WTC11 (cell line): ENCODE measurements at regions not wholly inside any gene's neighbourhood (a gene's known extent, or its start where the extent isn't known, plus 50 kb on each side); places are given as distances from the start of the nearest gene placed in this dataset.

Source experiments
- ATAC-seq: fragments of 200-7000 bp; cut with Tn5 transposase; 2 replicates; pipeline ENCODE4 v1.10.0; 2021; ENCODE audit warnings: mild to moderate bottlenecking, moderate library complexity
- CTCF ChIA-PET: fragments of 300-600 bp; sonication (Branson Sonifier 250); formaldehyde crosslinking; loops from one replicate; lab custom pipeline; 2021; ENCODE audit warnings: antibody characterized with exemption; lab: Charles Lee
- POLR2A ChIA-PET: fragments of 350-600 bp; sonication (Branson Sonifier 250); formaldehyde crosslinking; loops from one replicate; lab custom pipeline; 2021; ENCODE audit warnings: antibody characterized with exemption; lab: Charles Lee
- DNase-seq: peaks from one replicate; pipeline ENCODE4 v3.0.0; 2021; ENCODE audit warnings: low spot score
- H3K27ac Mint-ChIP-seq: 2 replicates; pipeline ENCODE4 v1.8.0; 2021; ENCODE audit warnings: mixed read lengths
- H3K27me3 Mint-ChIP-seq: 2 replicates; pipeline ENCODE4 v1.8.0; 2021; ENCODE audit warnings: low read depth, mild to moderate bottlenecking, moderate library complexity, mixed read lengths
- H3K36me3 Mint-ChIP-seq: 2 replicates; pipeline ENCODE4 v1.8.0; 2021; ENCODE audit warnings: mixed read lengths
- H3K4me1 Mint-ChIP-seq: 2 replicates; pipeline ENCODE4 v1.8.0; 2022; ENCODE audit warnings: mixed read lengths
- H3K4me3 Mint-ChIP-seq: 2 replicates; pipeline ENCODE4 v1.8.0; 2021; ENCODE audit warnings: mild to moderate bottlenecking, moderate library complexity, mixed read lengths
- H3K9me3 Mint-ChIP-seq: 2 replicates; pipeline ENCODE4 v1.8.0; 2021; ENCODE audit warnings: mixed read lengths
- CREB1 ChIP-seq: sonication (generic); formaldehyde crosslinking; IDR thresholded peaks from 2 replicates; pipeline ENCODE4 v1.8.0; 2023; ENCODE audit warnings: mild to moderate bottlenecking, missing genetic modification reagents
- FOXK1 ChIP-seq: sonication (generic); formaldehyde crosslinking; IDR thresholded peaks from 2 replicates; pipeline ENCODE4 v1.8.0; 2022; ENCODE audit warnings: mild to moderate bottlenecking, moderate library complexity, missing genetic modification reagents
- GABPB1 ChIP-seq: sonication (generic); formaldehyde crosslinking; IDR thresholded peaks from 2 replicates; pipeline ENCODE4 v1.8.1; 2023; ENCODE audit warnings: mild to moderate bottlenecking, missing genetic modification reagents
- JUN ChIP-seq: sonication (generic); formaldehyde crosslinking; IDR thresholded peaks from 2 replicates; pipeline ENCODE4 v1.8.0; 2023; ENCODE audit warnings: mild to moderate bottlenecking, missing genetic modification reagents
- MLX ChIP-seq: sonication (generic); formaldehyde crosslinking; IDR thresholded peaks from 2 replicates; pipeline ENCODE4 v1.8.1; 2023; ENCODE audit warnings: mild to moderate bottlenecking, missing genetic modification reagents, moderate library complexity
- RELA ChIP-seq: sonication (generic); formaldehyde crosslinking; IDR thresholded peaks from 2 replicates; pipeline ENCODE4 v1.8.1; 2022; ENCODE audit warnings: missing genetic modification reagents, mild to moderate bottlenecking, borderline replicate concordance
- SMAD3 ChIP-seq: sonication (generic); formaldehyde crosslinking; IDR thresholded peaks from 2 replicates; pipeline ENCODE4 v1.8.0; 2022; ENCODE audit warnings: missing genetic modification reagents, mild to moderate bottlenecking, borderline replicate concordance
- SP1 ChIP-seq: sonication (generic); formaldehyde crosslinking; conservative IDR thresholded peaks from 2 replicates; pipeline ENCODE4 v1.8.1; 2022; ENCODE audit warnings: missing genetic modification reagents
- TEAD1 ChIP-seq: sonication (generic); formaldehyde crosslinking; IDR thresholded peaks from 2 replicates; pipeline ENCODE4 v1.8.0; 2022; ENCODE audit warnings: mild to moderate bottlenecking, missing genetic modification reagents
- TEAD4 ChIP-seq: sonication (generic); formaldehyde crosslinking; IDR thresholded peaks from 2 replicates; pipeline ENCODE4 v1.8.0; 2022; ENCODE audit warnings: mild to moderate bottlenecking, missing genetic modification reagents
- USF2 ChIP-seq: sonication (generic); formaldehyde crosslinking; IDR thresholded peaks from 2 replicates; pipeline ENCODE4 v1.8.1; 2023; ENCODE audit warnings: mild to moderate bottlenecking, missing genetic modification reagents, moderate library complexity
- ZNF219 ChIP-seq: sonication (generic); formaldehyde crosslinking; IDR thresholded peaks from 2 replicates; pipeline ENCODE4 v1.8.0; 2023; ENCODE audit warnings: missing genetic modification reagents, mild to moderate bottlenecking, borderline replicate concordance
- ZNF396 ChIP-seq: fragments of 250-450 bp; sonication (Bioruptor Pico); IDR thresholded peaks from 2 replicates; pipeline ENCODE4 v1.8.0; 2021; ENCODE audit warnings: mild to moderate bottlenecking, moderate library complexity, borderline replicate concordance
- ZNF416 ChIP-seq: fragments of 250-450 bp; sonication (Bioruptor Pico); IDR thresholded peaks from 2 replicates; pipeline ENCODE4 v1.9.0; 2021; ENCODE audit warnings: mild to moderate bottlenecking, inconsistent platforms
- ZSCAN18 ChIP-seq: fragments of 250-450 bp; sonication (Bioruptor Pico); IDR thresholded peaks from 2 replicates; pipeline ENCODE4 v2.1.2; 2022; ENCODE audit warnings: mild to moderate bottlenecking, moderate library complexity
- TF ChIP-seq, protein P1 (sequence below): sonication (generic); formaldehyde crosslinking; IDR thresholded peaks from 2 replicates; pipeline ENCODE4 v1.8.0; 2022; ENCODE audit warnings: missing genetic modification reagents
- TF ChIP-seq, protein P2 (sequence below): fragments of 250-450 bp; sonication (Bioruptor Pico); conservative IDR thresholded peaks from 2 replicates; pipeline ENCODE4 v1.9.0; 2021; ENCODE audit warnings: mild to moderate bottlenecking

- ChIA-PET CTCF (interaction anchor here (0.7 to 1.0 kb wide), 2 partner anchors 124 to 143 kb away, joined by 3 to 4 read pairs; no protein-coding TSS in a partner anchor), POLR2A (no interaction called here)
- H3K4me3 Mint-ChIP-seq, result no peak overlapping the region
- H3K9me3 Mint-ChIP-seq, result no peaks in the 10 kb centered on the region
- no peak for DNase-seq
- TF ChIP-seq ZNF416 (CRISPR knock-in tag), result no peak
- TF ChIP-seq CREB1, result no peak
- no peak for TF ChIP-seq SMAD3 (CRISPR knock-in tag)
- TF ChIP-seq, protein P1, sequence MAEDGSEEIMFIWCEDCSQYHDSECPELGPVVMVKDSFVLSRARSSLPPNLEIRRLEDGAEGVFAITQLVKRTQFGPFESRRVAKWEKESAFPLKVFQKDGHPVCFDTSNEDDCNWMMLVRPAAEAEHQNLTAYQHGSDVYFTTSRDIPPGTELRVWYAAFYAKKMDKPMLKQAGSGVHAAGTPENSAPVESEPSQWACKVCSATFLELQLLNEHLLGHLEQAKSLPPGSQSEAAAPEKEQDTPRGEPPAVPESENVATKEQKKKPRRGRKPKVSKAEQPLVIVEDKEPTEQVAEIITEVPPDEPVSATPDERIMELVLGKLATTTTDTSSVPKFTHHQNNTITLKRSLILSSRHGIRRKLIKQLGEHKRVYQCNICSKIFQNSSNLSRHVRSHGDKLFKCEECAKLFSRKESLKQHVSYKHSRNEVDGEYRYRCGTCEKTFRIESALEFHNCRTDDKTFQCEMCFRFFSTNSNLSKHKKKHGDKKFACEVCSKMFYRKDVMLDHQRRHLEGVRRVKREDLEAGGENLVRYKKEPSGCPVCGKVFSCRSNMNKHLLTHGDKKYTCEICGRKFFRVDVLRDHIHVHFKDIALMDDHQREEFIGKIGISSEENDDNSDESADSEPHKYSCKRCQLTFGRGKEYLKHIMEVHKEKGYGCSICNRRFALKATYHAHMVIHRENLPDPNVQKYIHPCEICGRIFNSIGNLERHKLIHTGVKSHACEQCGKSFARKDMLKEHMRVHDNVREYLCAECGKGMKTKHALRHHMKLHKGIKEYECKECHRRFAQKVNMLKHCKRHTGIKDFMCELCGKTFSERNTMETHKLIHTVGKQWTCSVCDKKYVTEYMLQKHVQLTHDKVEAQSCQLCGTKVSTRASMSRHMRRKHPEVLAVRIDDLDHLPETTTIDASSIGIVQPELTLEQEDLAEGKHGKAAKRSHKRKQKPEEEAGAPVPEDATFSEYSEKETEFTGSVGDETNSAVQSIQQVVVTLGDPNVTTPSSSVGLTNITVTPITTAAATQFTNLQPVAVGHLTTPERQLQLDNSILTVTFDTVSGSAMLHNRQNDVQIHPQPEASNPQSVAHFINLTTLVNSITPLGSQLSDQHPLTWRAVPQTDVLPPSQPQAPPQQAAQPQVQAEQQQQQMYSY, result no peak
- H3K27me3 Mint-ChIP-seq, result no peaks in the 10 kb centered on the region
- no peak for ATAC-seq
- H3K4me1 Mint-ChIP-seq, result peaks cover 16% of the 10 kb centered on the region
- no peak overlapping the region for H3K27ac Mint-ChIP-seq
- H3K36me3 Mint-ChIP-seq, result no peaks in the 10 kb centered on the region
These were observed 69.1 kb upstream of the PROK2 start for GRCh38 chr3:71854096-71854495.

- no peak overlapping the region for H3K4me3 Mint-ChIP-seq
- H3K9me3 Mint-ChIP-seq, result no peaks in the 10 kb centered on the region
- ChIA-PET POLR2A (interaction anchor here (0.6 kb wide), 1 partner anchor 59 kb away, joined by 4 read pairs; no protein-coding TSS in a partner anchor), CTCF (interaction anchor here (1.4 to 2.5 kb wide), 2 partner anchors 123 to 141 kb away, joined by 4 to 10 read pairs; no protein-coding TSS in a partner anchor)
- ATAC-seq (no peak), DNase-seq (no peak)
- no peak overlapping the region for H3K27ac Mint-ChIP-seq
- H3K4me1 Mint-ChIP-seq, result peaks cover 5% of the 10 kb centered on the region; the same call in 1 of the 2 replicates
- no peaks in the 10 kb centered on the region for H3K36me3 Mint-ChIP-seq
- TF ChIP-seq GABPB1 (CRISPR knock-in tag) (no peak), JUN (CRISPR knock-in tag) (no peak), ZNF219 (no peak), TEAD1 (CRISPR knock-in tag) (no peak), ZSCAN18 (no peak), ZNF416 (CRISPR knock-in tag) (no peak), ZNF396 (CRISPR knock-in tag) (no peak), USF2 (CRISPR knock-in tag) (no peak), RELA (no peak), FOXK1 (CRISPR knock-in tag) (no peak)
- TF ChIP-seq, protein P2, sequence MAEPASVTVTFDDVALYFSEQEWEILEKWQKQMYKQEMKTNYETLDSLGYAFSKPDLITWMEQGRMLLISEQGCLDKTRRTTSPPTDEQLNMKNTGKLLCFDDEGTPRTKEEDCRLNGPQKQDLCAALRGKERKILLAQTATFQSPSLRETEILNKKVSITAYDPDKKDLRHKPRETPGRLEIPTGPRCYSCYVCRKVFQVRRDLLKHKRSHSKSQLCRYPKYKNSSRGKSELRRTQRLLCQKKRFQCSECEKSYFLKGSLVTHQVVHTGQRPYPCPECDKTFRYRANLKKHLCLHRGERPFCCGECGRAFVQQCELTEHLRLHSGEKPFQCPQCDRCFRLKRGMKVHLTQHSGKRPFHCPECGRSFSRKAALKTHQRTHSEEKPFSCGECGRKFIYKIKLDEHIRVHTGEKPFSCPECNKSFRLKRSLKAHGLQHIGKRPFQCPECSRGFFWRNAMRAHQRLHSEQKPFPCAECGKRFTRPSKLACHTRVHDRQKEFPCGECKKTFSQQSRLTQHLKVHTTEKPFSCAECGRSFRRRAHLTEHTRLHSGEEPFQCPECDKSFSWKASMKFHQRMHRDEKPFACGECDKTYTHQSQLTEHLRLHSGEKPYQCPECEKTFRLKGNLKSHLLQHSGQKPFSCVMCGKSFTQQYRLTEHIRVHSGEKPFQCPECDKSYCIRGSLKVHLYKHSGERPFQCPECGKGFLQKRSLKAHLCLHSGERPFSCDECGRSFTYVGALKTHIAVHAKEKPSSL (CRISPR knock-in tag), result no peak
- no peaks in the 10 kb centered on the region for H3K27me3 Mint-ChIP-seq
These were observed 66.9 kb upstream of the PROK2 start for GRCh38 chr3:71851878-71852277.

- no peak for DNase-seq
- no peak for ATAC-seq
- Mint-ChIP-seq H3K4me1 (peaks cover 5% of the 10 kb centered on the region; the same call in 1 of the 2 replicates), H3K36me3 (no peaks in the 10 kb centered on the region), H3K27ac (no peak overlapping the region), H3K27me3 (no peaks in the 10 kb centered on the region), H3K4me3 (no peak overlapping the region), H3K9me3 (no peaks in the 10 kb centered on the region)
- TF ChIP-seq ZNF219 (no peak), MLX (CRISPR knock-in tag) (no peak), SP1 (CRISPR knock-in tag) (no peak), TEAD4 (CRISPR knock-in tag) (no peak)
- POLR2A ChIA-PET, result no interaction called here
- CTCF ChIA-PET, result interaction anchor here (0.6 to 1.4 kb wide), 2 partner anchors 121 to 140 kb away, joined by 3 to 4 read pairs; no protein-coding TSS in a partner anchor
These were observed 65.7 kb upstream of the PROK2 start for GRCh38 chr3:71850654-71851053.
